HepG2 (cell line): ENCODE measurements at regions not wholly inside any gene's neighbourhood (a gene's known extent, or its start where the extent isn't known, plus 50 kb on each side); places are given as distances from the start of the nearest gene placed in this dataset.

Experiments
- ATAC-seq: fragments of 200-7000 bp; cut with Tn5 transposase; 3 replicates; pipeline ENCODE4 v1.9.1; 2020; ENCODE audit warnings: mild to moderate bottlenecking, moderate library complexity
- BruUV-seq: library from RNA; stranded (reverse); fragments of 400-500 nt; replicated peaks from 2 replicates; lab custom pipeline; 2021; lab: Mats Ljungman, UMichigan
- CTCF ChIA-PET: fragments of 300-600 bp; formaldehyde crosslinking; extraction: SDS; loops from one replicate; lab custom pipeline; 2021; ENCODE audit warnings: low total read pairs, inconsistent platforms, low intra/inter-chr PET ratio; lab: Yijun Ruan, JAX
- POLR2A ChIA-PET: fragments of 350-600 bp; sonication (Branson Sonifier 250); formaldehyde crosslinking; loops from one replicate; lab custom pipeline; 2020; ENCODE audit warnings: antibody characterized with exemption, inconsistent platforms; lab: Yijun Ruan, JAX
- DNase-seq: peaks from one replicate; pipeline ENCODE4 v3.0.0-alpha.2; 2015; ENCODE audit warnings: low spot score
- FAIRE-seq: peaks from 3 replicates; lab custom pipeline; 2011; peaks lifted over from hg19 to GRCh38; lab: Jason Lieb, UNC
- H2AFZ ChIP-seq: one replicate; pipeline ENCODE4 v1.6.1; 2011; ENCODE audit warnings: low read length, inconsistent platforms
- H3K27ac ChIP-seq: fragments of 300-600 bp; 3 replicates; pipeline ENCODE4 v1.8.0; 2011; ENCODE audit warnings: mixed run types, mild to moderate bottlenecking, mixed read lengths, low read length, inconsistent platforms; ENCODE audit not compliant: insufficient read depth; ENCODE audit errors: extremely low read length
- H3K27me3 ChIP-seq, 2 experiments: fragments of 200-600 bp in 1 of 2; 2 replicates in 1 of 2; 3 replicates in 1 of 2; pipeline versions ENCODE4 v1.6.0 to v1.8.0; 2011; ENCODE audit warnings: low read length in 2 of 2, mild to moderate bottlenecking in 2 of 2, moderate library complexity in 2 of 2, inconsistent platforms in 1 of 2; ENCODE audit not compliant: insufficient read depth in 2 of 2, control insufficient read depth in 1 of 2
- H3K36me3 ChIP-seq, 2 experiments: fragments of 200-600 bp in 1 of 2; replicated peaks in 1 of 2; 2 replicates in 1 of 2; 3 replicates in 1 of 2; pipeline versions ENCODE4 v1.5.1 to v1.8.0; 2011; ENCODE audit warnings: low read length in 2 of 2, inconsistent platforms in 1 of 2; ENCODE audit not compliant: insufficient read depth in 2 of 2, control insufficient read depth in 1 of 2
- H3K4me1 ChIP-seq: 2 replicates; pipeline ENCODE4 v1.5.1; 2012; ENCODE audit warnings: low read length, inconsistent platforms; ENCODE audit not compliant: insufficient read depth
- H3K4me2 ChIP-seq: 2 replicates; pipeline ENCODE4 v1.6.0; 2011; ENCODE audit warnings: low read depth, low read length, inconsistent platforms
- H3K4me3 ChIP-seq, 3 experiments: fragments of 200-600 bp in 1 of 3; sonication (generic), shearing (Covaris generic) in 1 of 3; replicated peaks in 1 of 3; 2 replicates each; pipeline ENCODE4 v1.5.1; 2011 to 2016; ENCODE audit warnings: low read length in 3 of 3, inconsistent platforms in 2 of 3, low read depth in 2 of 3, mild to moderate bottlenecking in 2 of 3, control low read depth in 1 of 3, mixed read lengths in 1 of 3; ENCODE audit not compliant: insufficient read depth in 1 of 3
- H3K79me2 ChIP-seq: one replicate; pipeline ENCODE4 v1.6.1; 2011; ENCODE audit warnings: low read length, inconsistent platforms; ENCODE audit not compliant: insufficient read depth
- H3K9ac ChIP-seq: 2 replicates; pipeline ENCODE4 v1.6.0; 2011; ENCODE audit warnings: mild to moderate bottlenecking, low read depth, low read length, inconsistent platforms; ENCODE audit not compliant: insufficient read depth
- H3K9me3 ChIP-seq: 2 replicates; pipeline ENCODE4 v1.5.1; 2012; ENCODE audit warnings: mild to moderate bottlenecking, low read length
- H4K20me1 ChIP-seq: 2 replicates; pipeline ENCODE4 v1.6.0; 2011; ENCODE audit warnings: inconsistent platforms, mild to moderate bottlenecking, low read length, moderate library complexity; ENCODE audit not compliant: insufficient read depth
- RAD51 ChIP-seq: fragments of 450-650 bp; IDR thresholded peaks from 2 replicates; pipeline ENCODE4 v1.6.1; 2016; ENCODE audit warnings: borderline replicate concordance
- TMF1 ChIP-seq: sonication (generic); formaldehyde crosslinking; IDR thresholded peaks from 2 replicates; pipeline ENCODE4 v1.8.1; 2022; ENCODE audit warnings: low read depth, missing genetic modification reagents
- USF2 ChIP-seq, 2 experiments: sonication (generic) in 1 of 2; formaldehyde crosslinking in 1 of 2; IDR thresholded peaks; 2 replicates each; pipeline versions ENCODE4 v1.5.1 to v1.6.1; 2011 to 2020; ENCODE audit warnings: borderline replicate concordance in 1 of 2, low read depth in 1 of 2, low read length in 1 of 2, mild to moderate bottlenecking in 1 of 2, missing genetic modification reagents in 1 of 2, moderate library complexity in 1 of 2
- ZNF180 ChIP-seq: sonication (generic); formaldehyde crosslinking; IDR thresholded peaks from 2 replicates; pipeline ENCODE4 v1.4.0; 2020; ENCODE audit warnings: low read depth, missing genetic modification reagents, borderline replicate concordance
- ZNF468 ChIP-seq: sonication (generic); formaldehyde crosslinking; IDR thresholded peaks from 2 replicates; pipeline ENCODE4 v1.8.0; 2022; ENCODE audit warnings: mild to moderate bottlenecking, moderate library complexity, missing genetic modification reagents
- WGBS: methylation state at CpG from one replicate; pipeline ENCODE4 v1.1.6; 2017; ENCODE audit warnings: low lambda C conversion rate; 5-methylcytosine and 5-hydroxymethylcytosine counted together
- in situ Hi-C: cut with HindIII; loops from 2 replicates; pipeline ENCODE4 v1.10.0; 2017; ENCODE audit warnings: low pct_unique_long_range_greater_than_20kb; ENCODE audit not compliant: extremely low pct_ligation_motif_present
- intact Hi-C: fragments of 100-400 bp; cut with micrococcal nuclease; formaldehyde crosslinking; loops from one replicate; pipeline ENCODE4 v1.10.0; 2022; ENCODE audit not compliant: unreplicated experiment

- Histone ChIP-seq H3K4me2 (no peak overlapping the region), H3K36me3 (no peaks in the 10 kb centered on the region), H3K27ac (no peak overlapping the region), H2AFZ (no peak overlapping the region), H3K79me2 (no peaks in the 10 kb centered on the region), H4K20me1 (no peaks in the 10 kb centered on the region), H3K27me3 (no peaks in the 10 kb centered on the region), H3K9me3 (no peaks in the 10 kb centered on the region), H3K9ac (no peak overlapping the region), H3K4me3 (no peak overlapping the region), H3K4me1 (no peaks in the 10 kb centered on the region)
- in situ Hi-C loops (no loop called here), intact Hi-C loops (no loop called here)
- WGBS, result 13% methylated on average over 8 of the region's 8 CpGs
- no TSS peak for BruUV-seq
- ATAC-seq, result no peak
- ChIA-PET POLR2A (no interaction called here), CTCF (no interaction called here)
- TF ChIP-seq ZNF468 (CRISPR knock-in tag), result no peak
- TF ChIP-seq ZNF180, result no peak
- peak; percentile 64 for TF ChIP-seq USF2 (IDR thresholded peaks at IDR 0.05; ENCODE audit: low read depth, low read length)
- no peak for TF ChIP-seq USF2 (CRISPR knock-in tag; IDR thresholded peaks at IDR 0.05; ENCODE audit: borderline replicate concordance)
- peak; percentile 78 for TF ChIP-seq RAD51
- no peak for DNase-seq
- FAIRE-seq, result no peak
Observed at GRCh38 chr5:100749771-100750284, 153.3 kb downstream of the ST8SIA4 start.

GRCh38 chr5:100755435-100755834, 147.6 kb downstream of the ST8SIA4 start:
- H2AFZ ChIP-seq, result no peak overlapping the region
- 0% methylated on average over 2 of the region's 2 CpGs for WGBS
- no peak for FAIRE-seq
- H3K27ac ChIP-seq, result no peak overlapping the region
- H3K4me2 ChIP-seq, result no peak overlapping the region
- ChIA-PET POLR2A (no interaction called here), CTCF (no interaction called here)
- no peaks in the 10 kb centered on the region for H3K4me1 ChIP-seq
- H3K79me2 ChIP-seq, result no peaks in the 10 kb centered on the region
- no peaks in the 10 kb centered on the region for H3K27me3 ChIP-seq
- no TSS peak for BruUV-seq
- in situ Hi-C loops (no loop called here), intact Hi-C loops (no loop called here)
- H3K9ac ChIP-seq, result no peak overlapping the region
- no peaks in the 10 kb centered on the region for H4K20me1 ChIP-seq
- no peak overlapping the region for H3K4me3 ChIP-seq
- TF ChIP-seq TMF1 (CRISPR knock-in tag), result no peak
- no peaks in the 10 kb centered on the region for H3K36me3 ChIP-seq
- no peaks in the 10 kb centered on the region for H3K9me3 ChIP-seq
- no peak for DNase-seq
- no peak for ATAC-seq
